K562 (cell line): ENCODE measurements at regions not wholly inside any gene's neighbourhood (a gene's known extent, or its start where the extent isn't known, plus 50 kb on each side); places are given as distances from the start of the nearest gene placed in this dataset.

Experiments used
- ATAC-seq: fragments of 200-7000 bp; cut with Tn5 transposase; 3 replicates; pipeline ENCODE4 v1.9.1; 2020; ENCODE audit warnings: moderate library complexity
- BruUV-seq: library from RNA; stranded (reverse); fragments of 400-500 nt; replicated peaks from 2 replicates; lab custom pipeline; 2021; lab: Mats Ljungman, UMichigan
- CTCF ChIA-PET: fragments of 300-600 bp; formaldehyde crosslinking; extraction: SDS; loops from one replicate; lab custom pipeline; 2021; ENCODE audit warnings: low intra/inter-chr PET ratio; lab: Yijun Ruan, JAX
- POLR2A ChIA-PET: fragments of 300-600, 350-650 bp; sonication (Branson Sonifier 250); formaldehyde crosslinking; extraction: SDS; loops from one replicate; lab custom pipeline; 2021; ENCODE audit warnings: antibody characterized with exemption, inconsistent platforms; lab: Yijun Ruan, JAX
- DNase-seq, 4 experiments: peaks; one replicate each; pipeline versions ENCODE4 v3.0.0 to v3.0.0-alpha.2; 2011 to 2018; ENCODE audit warnings: low spot score in 3 of 4, mixed read lengths in 3 of 4; ENCODE audit errors: extremely low read depth in 1 of 4
- FAIRE-seq: peaks from 2 replicates; lab custom pipeline; 2011; peaks lifted over from hg19 to GRCh38; lab: Jason Lieb, UNC
- H2AFZ ChIP-seq: 2 replicates; pipeline ENCODE4 v1.6.0; 2011; ENCODE audit warnings: low read depth, low read length, control low read depth, inconsistent platforms
- H3K27ac ChIP-seq: fragments of 200-600 bp; 3 replicates; pipeline ENCODE4 v1.8.0; 2011; ENCODE audit warnings: low read depth, mild to moderate bottlenecking, control low read depth, inconsistent platforms, low read length, moderate library complexity, mixed read lengths; ENCODE audit errors: extremely low read depth
- H3K27me3 ChIP-seq, 2 experiments: fragments of 300-600 bp in 1 of 2; 2 replicates in 1 of 2; 3 replicates in 1 of 2; pipeline versions ENCODE4 v1.6.0 to v1.8.0; 2011; ENCODE audit warnings: inconsistent platforms in 2 of 2, low read length in 2 of 2, mild to moderate bottlenecking in 1 of 2, mixed read lengths in 1 of 2, moderate library complexity in 1 of 2; ENCODE audit not compliant: control insufficient read depth in 2 of 2, insufficient read depth in 2 of 2
- H3K36me3 ChIP-seq: fragments of 300-600 bp; 3 replicates; pipeline ENCODE4 v1.8.0; 2011; ENCODE audit warnings: mild to moderate bottlenecking, low read length, inconsistent platforms; ENCODE audit not compliant: control insufficient read depth, insufficient read depth
- H3K4me1 ChIP-seq, 2 experiments: fragments of 200-600 bp in 1 of 2; replicated peaks in 1 of 2; 2 replicates in 1 of 2; 3 replicates in 1 of 2; pipeline versions ENCODE4 v1.5.1 to v1.8.0; 2011; ENCODE audit warnings: inconsistent platforms in 2 of 2, low read length in 2 of 2, mild to moderate bottlenecking in 1 of 2, mixed read lengths in 1 of 2, moderate library complexity in 1 of 2; ENCODE audit not compliant: control insufficient read depth in 2 of 2, insufficient read depth in 2 of 2
- H3K4me2 ChIP-seq: 2 replicates; pipeline ENCODE4 v1.6.1; 2011; ENCODE audit warnings: low read length, control low read depth, inconsistent platforms, mixed read lengths; ENCODE audit not compliant: insufficient read depth
- H3K4me3 ChIP-seq: fragments of 200-600 bp; sonication (generic), shearing (Covaris generic); 2 replicates; pipeline ENCODE4 v1.5.1; 2016; ENCODE audit warnings: control low read depth, inconsistent platforms
- H3K79me2 ChIP-seq: fragments of 200-600 bp; 3 replicates; pipeline ENCODE4 v1.8.0; 2011; ENCODE audit warnings: low read length, inconsistent platforms; ENCODE audit not compliant: control insufficient read depth, insufficient read depth
- H3K9ac ChIP-seq, 2 experiments: 2 replicates each; pipeline versions ENCODE4 v1.6.0 to v1.6.1; 2011; ENCODE audit warnings: low read depth in 2 of 2, low read length in 2 of 2, control low read depth in 1 of 2, inconsistent platforms in 1 of 2, mild to moderate bottlenecking in 1 of 2, mixed read lengths in 1 of 2; ENCODE audit not compliant: insufficient read depth in 1 of 2
- H3K9me1 ChIP-seq: one replicate; pipeline ENCODE4 v1.6.0; 2011; ENCODE audit warnings: inconsistent platforms, mild to moderate bottlenecking, low read length, moderate library complexity; ENCODE audit not compliant: control insufficient read depth, insufficient read depth
- H3K9me3 ChIP-seq: replicated peaks from 2 replicates; pipeline ENCODE4 v1.5.1; 2011; ENCODE audit warnings: low read depth, low read length, inconsistent platforms; ENCODE audit not compliant: control insufficient read depth, insufficient read depth
- H4K20me1 ChIP-seq: replicated peaks from 2 replicates; pipeline ENCODE4 v1.6.1; 2011; ENCODE audit warnings: low read length, inconsistent platforms, mixed read lengths; ENCODE audit not compliant: control insufficient read depth, insufficient read depth
- ESRRB ChIP-seq: fragments of 250-450 bp; sonication (Bioruptor Pico); IDR thresholded peaks from 2 replicates; pipeline ENCODE4 v1.5.0; 2020; ENCODE audit warnings: mild to moderate bottlenecking, moderate library complexity, borderline replicate concordance
- HMGXB4 ChIP-seq: sonication (generic); formaldehyde crosslinking; IDR thresholded peaks from 2 replicates; pipeline ENCODE4 v1.8.1; 2023; ENCODE audit warnings: mild to moderate bottlenecking, missing genetic modification reagents
- HNRNPH1 ChIP-seq: fragments of 200-400 bp; formaldehyde crosslinking; optimal IDR thresholded peaks from 2 replicates; pipeline ENCODE3; 2017; ENCODE audit warnings: low read depth, mild to moderate bottlenecking, low read length, moderate library complexity
- KLF1 ChIP-seq: fragments of 450-650 bp; IDR thresholded peaks from 2 replicates; pipeline ENCODE4 v1.6.1; 2016; ENCODE audit warnings: missing genetic modification characterization, missing compliant biosample characterization
- MYNN ChIP-seq, 2 experiments: sonication (generic); formaldehyde crosslinking in 1 of 2; IDR thresholded peaks; 2 replicates each; pipeline versions ENCODE4 v1.5.0 to v1.6.1; 2016 to 2020; ENCODE audit warnings: antibody characterized with exemption in 1 of 2, missing genetic modification reagents in 1 of 2
- NFRKB ChIP-seq: fragments of 450-650 bp; IDR thresholded peaks from 2 replicates; pipeline ENCODE4 v1.6.1; 2016; ENCODE audit warnings: low read depth
- NKRF ChIP-seq: fragments of 450-650 bp; IDR thresholded peaks from 2 replicates; pipeline ENCODE4 v1.6.1; 2016; ENCODE audit warnings: borderline replicate concordance
- RFX5 ChIP-seq: IDR thresholded peaks from 2 replicates; pipeline ENCODE4 v1.6.1; 2011; ENCODE audit warnings: low read depth, mild to moderate bottlenecking, improper control_type of control experiment, low read length
- SETDB1 ChIP-seq: IDR thresholded peaks from one replicate; pipeline ENCODE4 v1.6.1; 2012; ENCODE audit warnings: low read length, control low read depth, inconsistent platforms
- STAT6 ChIP-seq: sonication (generic); formaldehyde crosslinking; IDR thresholded peaks from 2 replicates; pipeline ENCODE4 v1.8.1; 2023; ENCODE audit warnings: mild to moderate bottlenecking, missing genetic modification reagents
- TARDBP ChIP-seq: fragments of 450-650 bp; IDR thresholded peaks from 2 replicates; pipeline ENCODE4 v1.6.1; 2016
- ZEB2 ChIP-seq: fragments of 450-650 bp; IDR thresholded peaks from 2 replicates; pipeline ENCODE4 v1.6.1; 2016
- ZFP30 ChIP-seq: fragments of 250-450 bp; sonication (Bioruptor Pico); IDR thresholded peaks from 2 replicates; pipeline ENCODE4 v1.8.0; 2022; ENCODE audit warnings: moderate library complexity, mild to moderate bottlenecking, inconsistent platforms, borderline replicate concordance
- ZNF121 ChIP-seq: sonication (generic); formaldehyde crosslinking; conservative IDR thresholded peaks from 2 replicates; pipeline ENCODE4 v1.8.0; 2022; ENCODE audit warnings: missing genetic modification reagents
- ZNF134 ChIP-seq: fragments of 250-450 bp; sonication (Bioruptor Pico); conservative IDR thresholded peaks from 2 replicates; pipeline ENCODE4 v1.4.0; 2020
- ZNF184 ChIP-seq: sonication (generic); formaldehyde crosslinking; IDR thresholded peaks from 2 replicates; pipeline ENCODE4 v1.5.0; 2020; ENCODE audit warnings: missing genetic modification reagents
- ZNF644 ChIP-seq: fragments of 200-800 bp; sonication (Bioruptor generic); IDR thresholded peaks from 2 replicates; pipeline ENCODE4 v1.6.1; 2016; ENCODE audit warnings: low read depth, missing genetic modification characterization, missing compliant biosample characterization
- in situ Hi-C: fragments of 300-500 bp; cut with MboI; formaldehyde crosslinking; loops from 4 replicates; pipeline ENCODE4 v1.15.0; 2018; ENCODE audit warnings: inconsistent platforms, mixed read lengths
- intact Hi-C: fragments of 100-400 bp; cut with micrococcal nuclease; formaldehyde crosslinking; loops from 2 replicates; pipeline ENCODE4 v1.14.2; 2022

- no peak for TF ChIP-seq NKRF
- TF ChIP-seq ZNF134 (CRISPR knock-in tag): no peak
- TF ChIP-seq NFRKB: no peak
- TF ChIP-seq ZNF121: no peak
- no peak for TF ChIP-seq SETDB1
- TF ChIP-seq RFX5: no peak
- TF ChIP-seq ZFP30: no peak
- TF ChIP-seq KLF1 (tag): no peak
- TF ChIP-seq HNRNPH1: no peak
Observed at GRCh38 chr5:97591781-97592180, 408.7 kb upstream of the RIOK2 start (continued).

GRCh38 chr5:97600486-97600885 is 417.4 kb upstream of the RIOK2 start:
- no peaks in the 10 kb centered on the region for H3K9me3 ChIP-seq
- no peak for TF ChIP-seq TARDBP
- no peak for TF ChIP-seq ZNF644
- no peak for TF ChIP-seq ZNF184 (CRISPR knock-in tag)
- TF ChIP-seq ESRRB (CRISPR knock-in tag): no peak
- no peak for TF ChIP-seq HMGXB4 (CRISPR knock-in tag)
- TF ChIP-seq STAT6: no peak
- no peak for TF ChIP-seq ZEB2
- TF ChIP-seq MYNN (IDR thresholded peaks at IDR 0.05): no peak
- no peak for TF ChIP-seq MYNN (CRISPR knock-in tag; IDR thresholded peaks at IDR 0.05)

More at GRCh38 chr5:97600486-97600885, 417.4 kb upstream of the RIOK2 start:
- H4K20me1 ChIP-seq: no peaks in the 10 kb centered on the region
- no peak for FAIRE-seq
- H3K79me2 ChIP-seq: no peaks in the 10 kb centered on the region
- POLR2A ChIA-PET: no interaction called here
- H3K4me1 ChIP-seq: no peaks in the 10 kb centered on the region
- ATAC-seq: no peak
- H3K27me3 ChIP-seq: no peaks in the 10 kb centered on the region
- no peaks in the 10 kb centered on the region for H3K9me1 ChIP-seq
- H2AFZ ChIP-seq: no peak overlapping the region
- DNase-seq: no peak
- H3K36me3 ChIP-seq: no peaks in the 10 kb centered on the region
- H3K4me2 ChIP-seq: no peak overlapping the region
- in situ Hi-C loops (no loop called here), intact Hi-C loops (no loop called here)
- BruUV-seq: no TSS peak
- H3K9ac ChIP-seq: no peak overlapping the region
- H3K27ac ChIP-seq: no peak overlapping the region
- H3K4me3 ChIP-seq: no peak overlapping the region
- CTCF ChIA-PET: no interaction called here
